ENCODE measurements at regions not wholly inside any gene's neighbourhood (a gene's known extent, or its start where the extent isn't known, plus 50 kb on each side); places are given as distances from the start of the nearest gene placed in this dataset.

- TF ChIP-seq CTCF (IDR thresholded peaks at IDR 0.05 in 4 of 5, conservative IDR thresholded peaks at IDR 0.05 in 1 of 5) (no peak), POLR2A (IDR thresholded peaks at IDR 0.05) (no peak)
Measured at GRCh38 chr18:67386032-67386431, 130.5 kb downstream of the DSEL start.

Data from gastrocnemius medialis (tissue), 4 donors.